GM23338 (cell line): ENCODE measurements at regions not wholly inside any gene's neighbourhood (a gene's known extent, or its start where the extent isn't known, plus 50 kb on each side); places are given as distances from the start of the nearest gene placed in this dataset.

Experiments used
- ATAC-seq: fragments of 200-7000 bp; cut with Tn5 transposase; 3 replicates; pipeline ENCODE4 v1.9.1; 2020
- DNase-seq: peaks from one replicate; pipeline ENCODE4 v3.0.0-alpha.2; 2015; ENCODE audit warnings: low spot score
- H2AFZ ChIP-seq: fragments of 200-600 bp; sonication (generic); 2 replicates; pipeline ENCODE4 v1.8.0; 2016; ENCODE audit warnings: antibody characterized with exemption, mild to moderate bottlenecking, moderate library complexity
- H3F3A ChIP-seq: fragments of 200-600 bp; sonication (generic); replicated peaks from 2 replicates; pipeline ENCODE4 v1.8.0; 2017; ENCODE audit warnings: antibody characterized with exemption, mixed run types, low read depth
- H3K27ac ChIP-seq: fragments of 200-600 bp; sonication (generic); 2 replicates; pipeline ENCODE4 v1.6.1; 2016; ENCODE audit warnings: low read depth
- H3K27me3 ChIP-seq: fragments of 200-600 bp; sonication (generic); 2 replicates; pipeline ENCODE4 v1.8.0; 2016; ENCODE audit warnings: mild to moderate bottlenecking, mixed run types, moderate library complexity; ENCODE audit not compliant: insufficient read depth
- H3K36me3 ChIP-seq: fragments of 200-600 bp; sonication (generic); 2 replicates; pipeline ENCODE4 v1.8.0; 2016; ENCODE audit warnings: mild to moderate bottlenecking; ENCODE audit not compliant: insufficient read depth
- H3K4me1 ChIP-seq: fragments of 200-600 bp; sonication (generic); 2 replicates; pipeline ENCODE4 v1.8.0; 2016; ENCODE audit warnings: mild to moderate bottlenecking, moderate library complexity; ENCODE audit not compliant: insufficient read depth
- H3K4me2 ChIP-seq: fragments of 200-600 bp; sonication (generic); 2 replicates; pipeline ENCODE4 v1.7.1; 2017; ENCODE audit warnings: mixed run types
- H3K4me3 ChIP-seq: fragments of 200-600 bp; sonication (generic); 2 replicates; pipeline ENCODE4 v1.6.1; 2016; ENCODE audit warnings: mixed run types
- H3K79me2 ChIP-seq: fragments of 200-600 bp; sonication (generic); replicated peaks from 2 replicates; pipeline ENCODE4 v1.8.0; 2017; ENCODE audit warnings: mild to moderate bottlenecking; ENCODE audit not compliant: insufficient read depth
- H3K9me2 ChIP-seq: fragments of 200-600 bp; sonication (generic); 2 replicates; pipeline ENCODE4 v1.8.0; 2017; ENCODE audit not compliant: insufficient read depth
- H4K20me1 ChIP-seq: fragments of 200-600 bp; sonication (generic); replicated peaks from 2 replicates; pipeline ENCODE4 v1.8.0; 2017; ENCODE audit warnings: mild to moderate bottlenecking; ENCODE audit not compliant: insufficient read depth
- H3K27ac Mint-ChIP-seq: 2 replicates; pipeline ENCODE4 v1.8.0; 2020; ENCODE audit warnings: inconsistent platforms, mild to moderate bottlenecking, moderate library complexity, mixed read lengths
- H3K27me3 Mint-ChIP-seq: 3 replicates; pipeline ENCODE4 v1.8.0; 2022; ENCODE audit warnings: low read depth, mild to moderate bottlenecking, moderate library complexity, mixed read lengths, inconsistent platforms; ENCODE audit not compliant: insufficient read depth, poor library complexity
- H3K36me3 Mint-ChIP-seq: 3 replicates; pipeline ENCODE4 v1.8.0; 2021; ENCODE audit warnings: low read depth, mild to moderate bottlenecking, inconsistent platforms, moderate library complexity, mixed read lengths
- H3K4me1 Mint-ChIP-seq: 3 replicates; pipeline ENCODE4 v1.8.0; 2020; ENCODE audit warnings: mild to moderate bottlenecking, inconsistent platforms, mixed read lengths
- H3K4me3 Mint-ChIP-seq: 3 replicates; pipeline ENCODE4 v1.8.0; 2021; ENCODE audit warnings: moderate library complexity, mild to moderate bottlenecking, inconsistent platforms, mixed read lengths
- H3K9me3 Mint-ChIP-seq: 3 replicates; pipeline ENCODE4 v1.8.0; 2020; ENCODE audit warnings: moderate library complexity, mild to moderate bottlenecking, inconsistent platforms, mixed read lengths
- CREB1 ChIP-seq: fragments of 250-450 bp; sonication (Bioruptor Pico); IDR thresholded peaks from 2 replicates; pipeline ENCODE4 v1.5.0; 2020; ENCODE audit warnings: low read depth, mild to moderate bottlenecking, moderate library complexity
- EZH2 ChIP-seq: fragments of 200-600 bp; sonication (generic); IDR thresholded peaks from one replicate; pipeline ENCODE4 v1.8.0; 2017; ENCODE audit warnings: antibody characterized with exemption, mild to moderate bottlenecking, low read depth; ENCODE audit not compliant: unreplicated experiment
- EZH2phosphoT487 ChIP-seq: fragments of 200-600 bp; sonication (generic); IDR thresholded peaks from one replicate; pipeline ENCODE4 v1.8.1; 2018; ENCODE audit warnings: antibody characterized with exemption; ENCODE audit not compliant: unreplicated experiment
- JUNB ChIP-seq: IDR thresholded peaks from one replicate; pipeline ENCODE4 v1.6.1; 2016; ENCODE audit warnings: antibody characterized with exemption; ENCODE audit not compliant: unreplicated experiment
- NANOG ChIP-seq: IDR thresholded peaks from 2 replicates; pipeline ENCODE4 v1.6.1; 2016; ENCODE audit warnings: antibody characterized with exemption, borderline replicate concordance
- POLR2AphosphoS5 ChIP-seq: IDR thresholded peaks from 2 replicates; pipeline ENCODE4 v1.6.1; 2016; ENCODE audit warnings: antibody characterized with exemption, low read depth
- ZNF114 ChIP-seq: fragments of 250-450 bp; sonication (Bioruptor Pico); IDR thresholded peaks from 2 replicates; pipeline ENCODE4 v1.5.0; 2020; ENCODE audit warnings: mild to moderate bottlenecking, moderate library complexity
- ZNF331 ChIP-seq: fragments of 250-450 bp; sonication (Bioruptor Pico); IDR thresholded peaks from 2 replicates; pipeline ENCODE4 v1.5.0; 2020; ENCODE audit warnings: low read depth, mild to moderate bottlenecking, moderate library complexity
- ZNF462 ChIP-seq: fragments of 250-450 bp; sonication (Bioruptor Pico); IDR thresholded peaks from 2 replicates; pipeline ENCODE4 v1.5.0; 2020; ENCODE audit warnings: mild to moderate bottlenecking, moderate library complexity
- TF ChIP-seq, protein P1 (sequence below): IDR thresholded peaks from 2 replicates; pipeline ENCODE4 v1.6.1; 2016; ENCODE audit warnings: antibody characterized with exemption
- TF ChIP-seq, protein P2 (sequence below): IDR thresholded peaks from one replicate; pipeline ENCODE4 v1.6.1; 2018; ENCODE audit warnings: antibody characterized with exemption; ENCODE audit not compliant: unreplicated experiment
- TF ChIP-seq, protein P3 (sequence below), 2 experiments: fragments of 200-600 bp in 1 of 2; sonication (generic) in 1 of 2; conservative IDR thresholded peaks; 2 replicates each; pipeline versions ENCODE4 v1.5.1 to v1.6.1; 2016 to 2017; ENCODE audit warnings: antibody characterized with exemption in 2 of 2, low read depth in 2 of 2, mild to moderate bottlenecking in 2 of 2, moderate library complexity in 1 of 2

DNA sequence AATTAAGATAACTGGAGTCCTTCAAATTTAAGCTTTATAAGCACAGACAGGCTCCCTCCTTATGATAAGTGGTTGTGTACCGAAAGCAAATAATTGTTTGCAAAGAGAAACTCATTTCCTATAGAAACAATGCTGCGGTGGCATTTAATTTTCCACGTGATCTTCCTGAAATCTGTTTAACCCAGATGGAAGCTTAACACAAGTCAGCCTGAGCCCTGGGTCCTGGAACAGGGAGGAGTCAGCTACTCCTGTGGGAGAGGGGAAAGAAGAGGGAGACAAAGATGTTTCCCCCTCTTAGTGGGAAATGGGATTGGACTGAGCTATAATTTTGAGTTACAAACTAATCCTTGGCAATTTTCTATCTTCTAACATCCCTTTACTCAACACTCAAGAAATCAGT, 136.5 kb downstream of the ELOVL4 start:
- no peaks in the 10 kb centered on the region for H3K36me3 ChIP-seq
- DNase-seq, result no peak
- H3K27me3 Mint-ChIP-seq, result peaks cover 2% of the 10 kb centered on the region
- no peaks in the 10 kb centered on the region for H3K36me3 Mint-ChIP-seq
- no peaks in the 10 kb centered on the region for H3K79me2 ChIP-seq
- H3K9me2 ChIP-seq, result peaks cover 4% of the 10 kb centered on the region; the same call in 1 of the 2 replicates
- H3K4me3 ChIP-seq, result no peak overlapping the region
- H3K27me3 ChIP-seq, result no peaks in the 10 kb centered on the region
- 0 out of 3 replicates have a peak, but pooled peaks cover 4% of the 10 kb centered on the region for H3K9me3 Mint-ChIP-seq
- no peaks in the 10 kb centered on the region for H4K20me1 ChIP-seq
- H3K27ac Mint-ChIP-seq, result no peak overlapping the region
- peaks cover 9% of the 10 kb centered on the region; the same call in 1 of the 2 replicates for H3K4me1 ChIP-seq
- TF ChIP-seq CREB1 (no peak), ZNF114 (CRISPR knock-in tag) (no peak), ZNF462 (CRISPR knock-in tag) (no peak), ZNF331 (CRISPR knock-in tag) (no peak), POLR2AphosphoS5 (no peak), NANOG (no peak), EZH2 (no peak), EZH2phosphoT487 (no peak), JUNB (no peak)
- TF ChIP-seq, protein P1, sequence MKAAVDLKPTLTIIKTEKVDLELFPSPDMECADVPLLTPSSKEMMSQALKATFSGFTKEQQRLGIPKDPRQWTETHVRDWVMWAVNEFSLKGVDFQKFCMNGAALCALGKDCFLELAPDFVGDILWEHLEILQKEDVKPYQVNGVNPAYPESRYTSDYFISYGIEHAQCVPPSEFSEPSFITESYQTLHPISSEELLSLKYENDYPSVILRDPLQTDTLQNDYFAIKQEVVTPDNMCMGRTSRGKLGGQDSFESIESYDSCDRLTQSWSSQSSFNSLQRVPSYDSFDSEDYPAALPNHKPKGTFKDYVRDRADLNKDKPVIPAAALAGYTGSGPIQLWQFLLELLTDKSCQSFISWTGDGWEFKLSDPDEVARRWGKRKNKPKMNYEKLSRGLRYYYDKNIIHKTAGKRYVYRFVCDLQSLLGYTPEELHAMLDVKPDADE, result no peak
- TF ChIP-seq, protein P2, sequence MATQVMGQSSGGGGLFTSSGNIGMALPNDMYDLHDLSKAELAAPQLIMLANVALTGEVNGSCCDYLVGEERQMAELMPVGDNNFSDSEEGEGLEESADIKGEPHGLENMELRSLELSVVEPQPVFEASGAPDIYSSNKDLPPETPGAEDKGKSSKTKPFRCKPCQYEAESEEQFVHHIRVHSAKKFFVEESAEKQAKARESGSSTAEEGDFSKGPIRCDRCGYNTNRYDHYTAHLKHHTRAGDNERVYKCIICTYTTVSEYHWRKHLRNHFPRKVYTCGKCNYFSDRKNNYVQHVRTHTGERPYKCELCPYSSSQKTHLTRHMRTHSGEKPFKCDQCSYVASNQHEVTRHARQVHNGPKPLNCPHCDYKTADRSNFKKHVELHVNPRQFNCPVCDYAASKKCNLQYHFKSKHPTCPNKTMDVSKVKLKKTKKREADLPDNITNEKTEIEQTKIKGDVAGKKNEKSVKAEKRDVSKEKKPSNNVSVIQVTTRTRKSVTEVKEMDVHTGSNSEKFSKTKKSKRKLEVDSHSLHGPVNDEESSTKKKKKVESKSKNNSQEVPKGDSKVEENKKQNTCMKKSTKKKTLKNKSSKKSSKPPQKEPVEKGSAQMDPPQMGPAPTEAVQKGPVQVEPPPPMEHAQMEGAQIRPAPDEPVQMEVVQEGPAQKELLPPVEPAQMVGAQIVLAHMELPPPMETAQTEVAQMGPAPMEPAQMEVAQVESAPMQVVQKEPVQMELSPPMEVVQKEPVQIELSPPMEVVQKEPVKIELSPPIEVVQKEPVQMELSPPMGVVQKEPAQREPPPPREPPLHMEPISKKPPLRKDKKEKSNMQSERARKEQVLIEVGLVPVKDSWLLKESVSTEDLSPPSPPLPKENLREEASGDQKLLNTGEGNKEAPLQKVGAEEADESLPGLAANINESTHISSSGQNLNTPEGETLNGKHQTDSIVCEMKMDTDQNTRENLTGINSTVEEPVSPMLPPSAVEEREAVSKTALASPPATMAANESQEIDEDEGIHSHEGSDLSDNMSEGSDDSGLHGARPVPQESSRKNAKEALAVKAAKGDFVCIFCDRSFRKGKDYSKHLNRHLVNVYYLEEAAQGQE, result no peak
- TF ChIP-seq, protein P3, sequence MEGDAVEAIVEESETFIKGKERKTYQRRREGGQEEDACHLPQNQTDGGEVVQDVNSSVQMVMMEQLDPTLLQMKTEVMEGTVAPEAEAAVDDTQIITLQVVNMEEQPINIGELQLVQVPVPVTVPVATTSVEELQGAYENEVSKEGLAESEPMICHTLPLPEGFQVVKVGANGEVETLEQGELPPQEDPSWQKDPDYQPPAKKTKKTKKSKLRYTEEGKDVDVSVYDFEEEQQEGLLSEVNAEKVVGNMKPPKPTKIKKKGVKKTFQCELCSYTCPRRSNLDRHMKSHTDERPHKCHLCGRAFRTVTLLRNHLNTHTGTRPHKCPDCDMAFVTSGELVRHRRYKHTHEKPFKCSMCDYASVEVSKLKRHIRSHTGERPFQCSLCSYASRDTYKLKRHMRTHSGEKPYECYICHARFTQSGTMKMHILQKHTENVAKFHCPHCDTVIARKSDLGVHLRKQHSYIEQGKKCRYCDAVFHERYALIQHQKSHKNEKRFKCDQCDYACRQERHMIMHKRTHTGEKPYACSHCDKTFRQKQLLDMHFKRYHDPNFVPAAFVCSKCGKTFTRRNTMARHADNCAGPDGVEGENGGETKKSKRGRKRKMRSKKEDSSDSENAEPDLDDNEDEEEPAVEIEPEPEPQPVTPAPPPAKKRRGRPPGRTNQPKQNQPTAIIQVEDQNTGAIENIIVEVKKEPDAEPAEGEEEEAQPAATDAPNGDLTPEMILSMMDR (conservative IDR thresholded peaks at IDR 0.05; ENCODE audit: low read depth in 2 of 2), result no peak
- no peak for ATAC-seq
- H3F3A ChIP-seq, result no peaks in the 10 kb centered on the region
- no peak overlapping the region for H3K4me3 Mint-ChIP-seq
- peak overlapping the region; percentile 88; the same call in 1 of the 2 replicates for H2AFZ ChIP-seq
- peaks cover 28% of the 10 kb centered on the region for H3K4me1 Mint-ChIP-seq
- H3K4me2 ChIP-seq, result 0 out of 2 replicates have a peak overlapping the region, but pooled peaks have one; percentile 44
- no peak overlapping the region for H3K27ac ChIP-seq
